Neural cell (in vitro differentiated cells): ENCODE measurements at regions not wholly inside any gene's neighbourhood (a gene's known extent, or its start where the extent isn't known, plus 50 kb on each side); places are given as distances from the start of the nearest gene placed in this dataset.

Source experiments
- H2AFZ ChIP-seq: fragments of 200-600, 300-800 bp; sonication (generic), shearing (Covaris generic); 2 replicates; pipeline ENCODE4 v1.6.0; 2014; ENCODE audit warnings: low read depth, mild to moderate bottlenecking, antibody characterized with exemption, low read length, moderate library complexity
- H3F3A ChIP-seq: fragments of 200-600 bp; shearing (Covaris generic); 2 replicates; pipeline ENCODE4 v1.6.1; 2016; ENCODE audit warnings: mild to moderate bottlenecking, moderate library complexity, mixed read lengths, antibody characterized with exemption, low read length; ENCODE audit not compliant: insufficient read depth, poor library complexity, severe bottlenecking
- H3K27ac ChIP-seq: fragments of 200-600, 300-800 bp; sonication (generic), shearing (Covaris generic); 2 replicates; pipeline ENCODE4 v1.5.1; 2014; ENCODE audit warnings: mild to moderate bottlenecking, low read length, moderate library complexity
- H3K27me3 ChIP-seq: fragments of 300-800, 200-600 bp; sonication (generic), shearing (Covaris generic); 2 replicates; pipeline ENCODE4 v1.6.0; 2014; ENCODE audit warnings: mild to moderate bottlenecking, low read depth, low read length, moderate library complexity; ENCODE audit not compliant: insufficient read depth
- H3K36me3 ChIP-seq: fragments of 300-800, 200-600 bp; sonication (generic), shearing (Covaris generic); 2 replicates; pipeline ENCODE4 v1.5.1; 2014; ENCODE audit warnings: mild to moderate bottlenecking, antibody characterized with exemption, low read length, moderate library complexity; ENCODE audit not compliant: insufficient read depth
- H3K4me2 ChIP-seq: fragments of 300-800, 200-600 bp; sonication (generic), shearing (Covaris generic); 2 replicates; pipeline ENCODE4 v1.6.0; 2014; ENCODE audit warnings: mild to moderate bottlenecking, low read length
- H3K4me3 ChIP-seq: fragments of 300-800, 200-600 bp; sonication (generic), shearing (Covaris generic); 2 replicates; pipeline ENCODE4 v1.5.1; 2014; ENCODE audit warnings: mild to moderate bottlenecking, low read length, moderate library complexity
- H3K79me2 ChIP-seq: fragments of 200-600 bp; shearing (Covaris generic); replicated peaks from 2 replicates; pipeline ENCODE4 v1.6.0; 2014; ENCODE audit warnings: mild to moderate bottlenecking, low read length, moderate library complexity; ENCODE audit not compliant: insufficient read depth
- H3K9ac ChIP-seq: fragments of 300-800, 200-600 bp; sonication (generic), shearing (Covaris generic); 2 replicates; pipeline ENCODE4 v1.6.1; 2016; ENCODE audit warnings: mild to moderate bottlenecking, low read length, mixed read lengths
- H3K9me2 ChIP-seq: fragments of 200-600 bp; shearing (Covaris generic); 2 replicates; pipeline ENCODE4 v1.6.1; 2016; ENCODE audit warnings: mild to moderate bottlenecking, low read length, mixed read lengths; ENCODE audit not compliant: insufficient read depth
- H3K9me3 ChIP-seq: fragments of 200-600, 300-800 bp; sonication (generic), shearing (Covaris generic); 2 replicates; pipeline ENCODE4 v1.6.1; 2016; ENCODE audit warnings: mild to moderate bottlenecking, mixed run types, low read length, moderate library complexity, mixed read lengths
- H4K20me1 ChIP-seq: fragments of 200-600 bp; shearing (Covaris generic); 2 replicates; pipeline ENCODE4 v1.6.1; 2016; ENCODE audit warnings: mild to moderate bottlenecking, mixed run types; ENCODE audit not compliant: insufficient read depth
- EP300 ChIP-seq: fragments of 450-650 bp; conservative IDR thresholded peaks from 2 replicates; pipeline ENCODE4 v1.6.1; 2014; ENCODE audit warnings: antibody characterized with exemption, mild to moderate bottlenecking, moderate library complexity; ENCODE audit not compliant: poor library complexity, severe bottlenecking
- MXI1 ChIP-seq: fragments of 450-650 bp; conservative IDR thresholded peaks from 2 replicates; pipeline ENCODE4 v1.6.1; 2014; ENCODE audit warnings: antibody characterized with exemption, mild to moderate bottlenecking; ENCODE audit not compliant: poor library complexity, severe bottlenecking
- POLR2AphosphoS5 ChIP-seq: IDR thresholded peaks from 2 replicates; pipeline ENCODE4 v1.6.1; 2012
- RAD21 ChIP-seq: fragments of 450-650 bp; conservative IDR thresholded peaks from 2 replicates; pipeline ENCODE4 v1.6.1; 2014; ENCODE audit warnings: antibody characterized with exemption, mild to moderate bottlenecking, moderate library complexity
- SMC3 ChIP-seq: fragments of 450-650 bp; conservative IDR thresholded peaks from 2 replicates; pipeline ENCODE4 v1.6.1; 2014; ENCODE audit warnings: antibody characterized with exemption, mild to moderate bottlenecking, moderate library complexity; ENCODE audit not compliant: poor library complexity
- TAF1 ChIP-seq: IDR thresholded peaks from 2 replicates; pipeline ENCODE4 v1.6.1; 2012; ENCODE audit warnings: low read depth
- TF ChIP-seq, protein P1 (sequence below): IDR thresholded peaks from 2 replicates; pipeline ENCODE4 v1.6.1; 2012; ENCODE audit warnings: borderline replicate concordance
- TF ChIP-seq, protein P2 (sequence below): fragments of 450-650 bp; IDR thresholded peaks from 2 replicates; pipeline ENCODE4 v1.5.1; 2014; ENCODE audit warnings: antibody characterized with exemption, mild to moderate bottlenecking, moderate library complexity; ENCODE audit not compliant: poor library complexity, severe bottlenecking

DNA sequence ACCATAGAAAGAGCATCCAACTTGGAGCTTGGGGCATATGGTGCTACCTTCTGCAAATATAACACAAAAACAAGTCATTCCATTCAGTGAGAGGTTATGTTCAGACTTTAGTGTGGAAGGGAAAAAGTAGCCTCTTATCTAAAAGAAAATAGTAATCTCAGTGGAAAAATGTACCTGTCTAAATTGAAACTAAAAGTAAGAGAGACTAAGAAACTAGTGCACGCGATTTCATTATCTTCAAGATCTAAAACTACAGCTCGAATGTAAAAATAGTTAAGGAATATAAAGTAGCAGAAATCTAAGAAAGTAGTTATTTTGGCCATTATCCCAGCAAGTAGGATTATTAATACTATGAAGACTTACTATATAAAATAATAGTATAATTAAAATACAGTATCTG is 233.0 kb upstream of the PPP1R3A start:
- H4K20me1 ChIP-seq: no peaks in the 10 kb centered on the region
- no peak overlapping the region for H3K27ac ChIP-seq
- H3K36me3 ChIP-seq: no peaks in the 10 kb centered on the region
- no peak overlapping the region for H2AFZ ChIP-seq
- no peak overlapping the region for H3K9ac ChIP-seq
- H3K9me2 ChIP-seq: no peaks in the 10 kb centered on the region
- no peaks in the 10 kb centered on the region for H3K79me2 ChIP-seq
- no peak overlapping the region for H3K4me2 ChIP-seq
- H3K9me3 ChIP-seq: no peaks in the 10 kb centered on the region
- no peak overlapping the region for H3K4me3 ChIP-seq
- TF ChIP-seq, protein P1, sequence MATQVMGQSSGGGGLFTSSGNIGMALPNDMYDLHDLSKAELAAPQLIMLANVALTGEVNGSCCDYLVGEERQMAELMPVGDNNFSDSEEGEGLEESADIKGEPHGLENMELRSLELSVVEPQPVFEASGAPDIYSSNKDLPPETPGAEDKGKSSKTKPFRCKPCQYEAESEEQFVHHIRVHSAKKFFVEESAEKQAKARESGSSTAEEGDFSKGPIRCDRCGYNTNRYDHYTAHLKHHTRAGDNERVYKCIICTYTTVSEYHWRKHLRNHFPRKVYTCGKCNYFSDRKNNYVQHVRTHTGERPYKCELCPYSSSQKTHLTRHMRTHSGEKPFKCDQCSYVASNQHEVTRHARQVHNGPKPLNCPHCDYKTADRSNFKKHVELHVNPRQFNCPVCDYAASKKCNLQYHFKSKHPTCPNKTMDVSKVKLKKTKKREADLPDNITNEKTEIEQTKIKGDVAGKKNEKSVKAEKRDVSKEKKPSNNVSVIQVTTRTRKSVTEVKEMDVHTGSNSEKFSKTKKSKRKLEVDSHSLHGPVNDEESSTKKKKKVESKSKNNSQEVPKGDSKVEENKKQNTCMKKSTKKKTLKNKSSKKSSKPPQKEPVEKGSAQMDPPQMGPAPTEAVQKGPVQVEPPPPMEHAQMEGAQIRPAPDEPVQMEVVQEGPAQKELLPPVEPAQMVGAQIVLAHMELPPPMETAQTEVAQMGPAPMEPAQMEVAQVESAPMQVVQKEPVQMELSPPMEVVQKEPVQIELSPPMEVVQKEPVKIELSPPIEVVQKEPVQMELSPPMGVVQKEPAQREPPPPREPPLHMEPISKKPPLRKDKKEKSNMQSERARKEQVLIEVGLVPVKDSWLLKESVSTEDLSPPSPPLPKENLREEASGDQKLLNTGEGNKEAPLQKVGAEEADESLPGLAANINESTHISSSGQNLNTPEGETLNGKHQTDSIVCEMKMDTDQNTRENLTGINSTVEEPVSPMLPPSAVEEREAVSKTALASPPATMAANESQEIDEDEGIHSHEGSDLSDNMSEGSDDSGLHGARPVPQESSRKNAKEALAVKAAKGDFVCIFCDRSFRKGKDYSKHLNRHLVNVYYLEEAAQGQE: no peak
- TF ChIP-seq, protein P2, sequence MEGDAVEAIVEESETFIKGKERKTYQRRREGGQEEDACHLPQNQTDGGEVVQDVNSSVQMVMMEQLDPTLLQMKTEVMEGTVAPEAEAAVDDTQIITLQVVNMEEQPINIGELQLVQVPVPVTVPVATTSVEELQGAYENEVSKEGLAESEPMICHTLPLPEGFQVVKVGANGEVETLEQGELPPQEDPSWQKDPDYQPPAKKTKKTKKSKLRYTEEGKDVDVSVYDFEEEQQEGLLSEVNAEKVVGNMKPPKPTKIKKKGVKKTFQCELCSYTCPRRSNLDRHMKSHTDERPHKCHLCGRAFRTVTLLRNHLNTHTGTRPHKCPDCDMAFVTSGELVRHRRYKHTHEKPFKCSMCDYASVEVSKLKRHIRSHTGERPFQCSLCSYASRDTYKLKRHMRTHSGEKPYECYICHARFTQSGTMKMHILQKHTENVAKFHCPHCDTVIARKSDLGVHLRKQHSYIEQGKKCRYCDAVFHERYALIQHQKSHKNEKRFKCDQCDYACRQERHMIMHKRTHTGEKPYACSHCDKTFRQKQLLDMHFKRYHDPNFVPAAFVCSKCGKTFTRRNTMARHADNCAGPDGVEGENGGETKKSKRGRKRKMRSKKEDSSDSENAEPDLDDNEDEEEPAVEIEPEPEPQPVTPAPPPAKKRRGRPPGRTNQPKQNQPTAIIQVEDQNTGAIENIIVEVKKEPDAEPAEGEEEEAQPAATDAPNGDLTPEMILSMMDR: no peak
- TF ChIP-seq EP300 (no peak), RAD21 (no peak), SMC3 (no peak), MXI1 (no peak), TAF1 (no peak), POLR2AphosphoS5 (no peak)
- no peaks in the 10 kb centered on the region for H3F3A ChIP-seq
- no peaks in the 10 kb centered on the region for H3K27me3 ChIP-seq

DNA sequence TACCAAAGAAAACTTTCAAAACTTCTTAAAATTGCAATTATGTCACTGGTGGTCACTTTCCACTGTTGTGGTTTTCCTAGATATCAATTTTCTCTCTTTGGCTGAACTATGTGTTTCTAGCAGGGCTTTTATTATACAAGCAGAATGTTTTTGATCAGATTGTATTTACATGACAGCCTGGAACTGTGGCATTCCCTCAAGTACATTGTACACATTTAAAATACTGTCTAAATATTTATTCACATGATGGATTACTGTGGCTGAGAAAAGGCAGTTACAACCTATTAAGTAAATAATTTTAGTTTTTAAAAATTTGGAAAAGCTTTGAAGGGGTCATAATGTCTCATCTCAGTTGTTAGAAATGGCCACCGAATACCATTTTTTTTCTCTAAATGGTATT is 231.9 kb upstream of the PPP1R3A start:
- no peaks in the 10 kb centered on the region for H3K9me2 ChIP-seq
- H4K20me1 ChIP-seq: no peaks in the 10 kb centered on the region
- H2AFZ ChIP-seq: no peak overlapping the region
- H3F3A ChIP-seq: no peaks in the 10 kb centered on the region
- H3K9ac ChIP-seq: no peak overlapping the region
- no peaks in the 10 kb centered on the region for H3K36me3 ChIP-seq
- H3K4me2 ChIP-seq: no peak overlapping the region
- H3K79me2 ChIP-seq: no peaks in the 10 kb centered on the region
- no peak overlapping the region for H3K4me3 ChIP-seq
- no peaks in the 10 kb centered on the region for H3K27me3 ChIP-seq
- no peak for TF ChIP-seq EP300
- no peak for TF ChIP-seq SMC3
- TF ChIP-seq, protein P2: no peak
- TF ChIP-seq, protein P1: no peak
- no peak for TF ChIP-seq RAD21
- no peak for TF ChIP-seq MXI1
- H3K9me3 ChIP-seq: no peaks in the 10 kb centered on the region
- no peak overlapping the region for H3K27ac ChIP-seq
